ENCODE measurements at regions not wholly inside any gene's neighbourhood (a gene's known extent, or its start where the extent isn't known, plus 50 kb on each side); places are given as distances from the start of the nearest gene placed in this dataset.
"Not testable (repeated sequence)": the region's sequence is repeated elsewhere in the genome, so short reads cannot be mapped to it uniquely, and the experiment has no call there.

- no peaks in the 10 kb centered on the region for H3K36me3 ChIP-seq
- intact Hi-C loops (cut with DNase I), result no loop called here
- H3K4me1 ChIP-seq, result no peaks in the 10 kb centered on the region
- no peaks in the 10 kb centered on the region for H3K27me3 ChIP-seq
- H3K9me3 ChIP-seq, result no peaks in the 10 kb centered on the region
- 84 to 96% methylated on average over 1 of the region's 1 CpG for WGBS, 2 donors
- H3K4me3 ChIP-seq (replicated peaks in 1 of 3), result no peak overlapping the region
- TF ChIP-seq POLR2A (IDR thresholded peaks at IDR 0.05) (no peak), CTCF (IDR thresholded peaks at IDR 0.05) (no peak)
- no peak overlapping the region for H3K27ac ChIP-seq
- DNase-seq, result no peak
Observed at GRCh38 chr6:121563286-121563685, 127.8 kb downstream of the GJA1 start.

DNA sequence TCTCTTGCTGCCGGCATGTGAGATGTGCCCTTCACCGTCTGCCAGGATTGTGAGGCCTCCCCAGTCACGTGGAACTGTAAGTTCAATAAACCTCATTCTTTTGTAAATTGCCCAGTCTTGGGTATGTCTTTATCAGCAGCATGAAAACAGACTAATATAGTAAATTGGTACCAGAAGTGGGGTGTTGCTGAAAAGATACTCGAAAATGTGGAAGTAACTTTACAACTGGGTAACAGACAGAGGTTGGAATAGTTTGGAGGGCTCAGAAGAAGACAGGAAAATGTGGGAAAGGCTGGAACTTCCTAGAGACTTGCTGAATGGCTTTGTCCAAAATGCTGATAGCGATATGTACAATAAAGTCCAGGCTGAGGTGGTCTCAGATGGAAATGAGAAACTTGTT is 129.1 kb downstream of the GJA1 start:
- DNase-seq; H3K4me3 ChIP-seq (replicated peaks in 1 of 3); H3K36me3 ChIP-seq; intact Hi-C loops (cut with DNase I); H3K4me1 ChIP-seq; H3K27me3 ChIP-seq; H3K9me3 ChIP-seq; H3K27ac ChIP-seq: not testable (repeated sequence)
- 94 to 95% methylated on average over 5 of the region's 5 CpGs for WGBS, 2 donors

- H3K27me3 ChIP-seq, result no peaks in the 10 kb centered on the region
- no peaks in the 10 kb centered on the region for H3K4me1 ChIP-seq
- no peak overlapping the region for H3K4me3 ChIP-seq (replicated peaks in 1 of 3)
- WGBS, 2 donors, result 78 to 90% methylated on average over 1 of the region's 1 CpG
- no peaks in the 10 kb centered on the region for H3K9me3 ChIP-seq
- intact Hi-C loops (cut with DNase I), result no loop called here
- H3K36me3 ChIP-seq, result no peaks in the 10 kb centered on the region
- no peak overlapping the region for H3K27ac ChIP-seq
- no peak for TF ChIP-seq CTCF (IDR thresholded peaks at IDR 0.05)
- no peak for TF ChIP-seq POLR2A (IDR thresholded peaks at IDR 0.05)
- no peak for DNase-seq
Observed at GRCh38 chr6:121571455-121571854, 136.0 kb downstream of the GJA1 start.

GRCh38 chr6:121573481-121573880 is 138.0 kb downstream of the GJA1 start:
- no peaks in the 10 kb centered on the region for H3K36me3 ChIP-seq
- no peaks in the 10 kb centered on the region for H3K27me3 ChIP-seq
- DNase-seq, result no peak
- no peak for TF ChIP-seq POLR2A (IDR thresholded peaks at IDR 0.05)
- no peak for TF ChIP-seq CTCF (IDR thresholded peaks at IDR 0.05)
- H3K4me3 ChIP-seq (replicated peaks in 1 of 3), result no peak overlapping the region
- no peak overlapping the region for H3K27ac ChIP-seq
- intact Hi-C loops (cut with DNase I), result no loop called here
- no peaks in the 10 kb centered on the region for H3K4me1 ChIP-seq
- no peaks in the 10 kb centered on the region for H3K9me3 ChIP-seq

DNA sequence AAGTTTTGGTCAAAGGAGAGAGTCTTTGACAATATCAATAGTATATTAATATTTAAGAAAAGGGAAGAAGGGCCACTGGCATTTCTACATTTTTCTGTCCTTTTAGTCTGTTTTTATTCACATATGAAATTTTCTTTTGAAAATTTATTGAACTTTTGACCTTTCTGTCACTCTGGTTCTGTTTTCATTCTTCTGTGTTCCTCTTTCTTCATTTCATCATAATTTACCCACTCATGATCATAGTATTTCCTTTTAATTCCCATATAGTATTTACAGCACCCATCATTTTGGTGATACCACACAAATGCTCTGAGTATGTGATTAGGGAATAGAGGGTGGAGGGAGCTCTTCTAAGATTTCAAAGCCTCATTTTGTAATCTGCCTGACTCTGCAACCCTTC is 142.8 kb downstream of the GJA1 start:
- intact Hi-C loops (cut with DNase I), result no loop called here

More for the DNA sequence above, 142.8 kb downstream of the GJA1 start:
- no peak overlapping the region for H3K27ac ChIP-seq
- H3K36me3 ChIP-seq, result no peaks in the 10 kb centered on the region
- H3K9me3 ChIP-seq, result no peaks in the 10 kb centered on the region
- no peak overlapping the region for H3K4me3 ChIP-seq (replicated peaks in 1 of 3)
- no peak for DNase-seq
- no peaks in the 10 kb centered on the region for H3K4me1 ChIP-seq
- H3K27me3 ChIP-seq, result no peaks in the 10 kb centered on the region
- TF ChIP-seq POLR2A (IDR thresholded peaks at IDR 0.05) (no peak), CTCF (IDR thresholded peaks at IDR 0.05) (no peak)

Data from thyroid gland (tissue), 4 donors.